GM21447 (cell line): ENCODE measurements at regions not wholly inside any gene's neighbourhood (a gene's known extent, or its start where the extent isn't known, plus 50 kb on each side); places are given as distances from the start of the nearest gene placed in this dataset.

ENCODE experiments used
- ATAC-seq: cut with Tn5 transposase; IDR thresholded peaks from one replicate; pipeline ENCODE4 v1.9.1; 2021; ENCODE audit not compliant: unreplicated experiment

- ATAC-seq = no peak
Observed at GRCh38 chr16:52896478-52897164, 156.1 kb downstream of the CHD9NB start.

- no peak for ATAC-seq
Observed at GRCh38 chr16:52874042-52874441, 178.7 kb downstream of the CHD9NB start.

GRCh38 chr16:52872731-52873130 lies 180.0 kb downstream of the CHD9NB start:
- ATAC-seq = no peak

- ATAC-seq = no peak
Observed at GRCh38 chr16:52871481-52871880, 181.2 kb downstream of the CHD9NB start.

- no peak for ATAC-seq
Observed at GRCh38 chr16:52869243-52869642, 183.5 kb downstream of the CHD9NB start.

- ATAC-seq = no peak
Observed at GRCh38 chr16:52863000-52863399, 189.7 kb downstream of the CHD9NB start.

DNA sequence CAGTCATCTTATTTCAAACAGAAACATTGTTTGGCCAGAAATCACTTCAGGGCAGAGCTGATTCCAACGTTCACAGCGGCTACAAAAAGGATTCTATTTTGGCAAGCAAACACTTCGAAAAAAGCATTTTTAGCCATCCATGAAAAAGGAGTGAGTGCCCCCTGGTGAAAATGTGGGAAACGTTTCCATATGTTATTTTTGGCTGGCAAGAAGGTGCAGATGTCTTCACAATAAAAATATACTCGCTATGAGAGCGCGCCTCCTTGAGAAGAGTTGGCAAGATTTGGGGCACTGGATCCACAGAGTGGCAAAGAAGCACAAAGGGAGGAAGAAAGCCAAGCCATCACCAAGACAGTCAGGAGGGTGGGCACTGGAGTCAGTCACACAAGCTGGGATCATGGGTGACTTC lies 191.1 kb downstream of the CHD9NB start:
- no peak for ATAC-seq

GRCh38 chr16:52855463-52855862 lies 197.2 kb downstream of the CHD9NB start:
- ATAC-seq = no peak

- no peak for ATAC-seq
Observed at GRCh38 chr16:52852978-52853377, 199.7 kb downstream of the CHD9NB start.

GRCh38 chr16:52851211-52851740 lies 201.4 kb downstream of the CHD9NB start:
- no peak for ATAC-seq

DNA sequence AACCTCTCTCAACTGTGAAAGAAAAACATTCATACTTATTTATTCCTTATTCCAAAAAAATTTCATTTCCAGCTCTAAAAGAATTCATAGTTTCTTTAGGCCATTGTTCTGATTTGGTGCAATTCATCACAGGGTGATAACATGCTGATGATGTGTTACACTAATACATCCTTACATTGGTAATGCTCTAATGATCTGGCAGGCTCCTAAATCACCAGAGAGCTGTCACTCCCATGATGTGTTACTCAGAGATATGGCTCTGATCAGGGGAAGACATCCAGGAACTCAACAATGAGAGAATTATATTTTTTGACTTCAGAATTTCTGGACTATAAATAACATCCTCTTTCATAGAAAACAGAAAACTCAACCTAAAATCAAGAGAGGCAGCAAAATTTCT lies 209.3 kb downstream of the CHD9NB start:
- no peak for ATAC-seq

DNA sequence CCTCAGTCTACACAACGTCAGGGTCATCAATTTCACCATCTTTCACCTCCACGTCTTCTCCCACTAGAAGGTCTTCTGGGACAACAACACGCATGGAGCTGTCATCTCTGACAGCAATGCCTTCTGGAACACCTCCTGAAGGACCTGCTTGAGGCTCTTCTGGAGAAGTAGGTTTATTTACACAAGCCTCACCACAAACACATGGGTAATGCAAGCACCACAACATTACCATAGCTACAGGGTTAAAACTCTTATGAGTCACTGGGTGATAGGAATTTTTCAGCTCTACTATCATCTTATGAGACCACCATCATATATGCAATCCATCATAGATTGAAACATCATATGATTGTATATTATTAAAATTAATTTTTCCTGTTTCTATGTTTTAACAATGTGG lies 215.4 kb downstream of the CHD9NB start:
- ATAC-seq = no peak

- no peak for ATAC-seq
Observed at GRCh38 chr16:52834736-52835465, 217.8 kb downstream of the CHD9NB start.

- ATAC-seq = no peak
Observed at GRCh38 chr16:52832771-52833170, 219.9 kb downstream of the CHD9NB start.

- ATAC-seq = no peak
Observed at GRCh38 chr16:52827456-52827855, 225.2 kb downstream of the CHD9NB start.

GRCh38 chr16:52825892-52826291 lies 226.8 kb downstream of the CHD9NB start:
- ATAC-seq = no peak

DNA sequence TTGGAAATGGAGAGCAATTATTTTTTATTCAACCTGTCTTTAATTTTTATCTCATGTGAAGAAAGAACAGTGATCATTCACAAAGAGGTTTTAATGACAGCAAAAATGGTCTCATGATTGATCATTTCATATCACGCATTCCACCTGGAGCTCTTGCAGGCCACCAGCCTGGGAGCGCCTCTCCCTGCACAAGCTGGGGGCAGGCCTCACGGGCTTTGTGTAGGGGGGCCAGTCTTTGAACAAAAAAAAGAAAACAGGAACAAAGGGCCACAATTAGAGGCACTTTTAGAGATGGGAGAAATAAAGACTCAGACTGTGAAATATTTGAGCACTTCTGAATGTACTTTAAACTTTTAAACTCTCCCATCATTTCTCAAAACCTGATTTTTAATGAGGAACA lies 232.9 kb downstream of the CHD9NB start:
- no peak for ATAC-seq

- no peak for ATAC-seq
Observed at GRCh38 chr16:52819405-52819804, 233.3 kb downstream of the CHD9NB start.

- ATAC-seq = no peak
Observed at GRCh38 chr16:52817696-52818095, 235.0 kb downstream of the CHD9NB start.

DNA sequence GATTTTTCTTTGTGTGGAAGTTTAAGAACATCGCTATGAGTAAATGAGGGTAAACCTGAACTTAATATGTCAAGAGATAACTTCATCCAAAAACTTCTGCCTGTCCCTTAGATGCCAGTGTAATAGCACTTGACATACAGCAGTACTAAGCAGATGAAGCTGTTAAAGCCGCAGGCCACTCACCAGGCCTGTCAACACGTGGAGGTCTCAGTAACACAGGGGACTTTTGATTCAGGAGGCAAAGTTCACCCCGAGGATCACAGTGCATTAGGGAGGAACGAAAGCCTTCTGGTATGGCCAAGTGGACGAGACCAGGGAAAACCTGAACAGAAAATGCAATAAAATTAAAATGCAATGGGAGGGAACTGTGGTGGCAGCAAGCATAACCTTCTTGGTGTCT lies 235.7 kb downstream of the CHD9NB start:
- ATAC-seq = no peak

DNA sequence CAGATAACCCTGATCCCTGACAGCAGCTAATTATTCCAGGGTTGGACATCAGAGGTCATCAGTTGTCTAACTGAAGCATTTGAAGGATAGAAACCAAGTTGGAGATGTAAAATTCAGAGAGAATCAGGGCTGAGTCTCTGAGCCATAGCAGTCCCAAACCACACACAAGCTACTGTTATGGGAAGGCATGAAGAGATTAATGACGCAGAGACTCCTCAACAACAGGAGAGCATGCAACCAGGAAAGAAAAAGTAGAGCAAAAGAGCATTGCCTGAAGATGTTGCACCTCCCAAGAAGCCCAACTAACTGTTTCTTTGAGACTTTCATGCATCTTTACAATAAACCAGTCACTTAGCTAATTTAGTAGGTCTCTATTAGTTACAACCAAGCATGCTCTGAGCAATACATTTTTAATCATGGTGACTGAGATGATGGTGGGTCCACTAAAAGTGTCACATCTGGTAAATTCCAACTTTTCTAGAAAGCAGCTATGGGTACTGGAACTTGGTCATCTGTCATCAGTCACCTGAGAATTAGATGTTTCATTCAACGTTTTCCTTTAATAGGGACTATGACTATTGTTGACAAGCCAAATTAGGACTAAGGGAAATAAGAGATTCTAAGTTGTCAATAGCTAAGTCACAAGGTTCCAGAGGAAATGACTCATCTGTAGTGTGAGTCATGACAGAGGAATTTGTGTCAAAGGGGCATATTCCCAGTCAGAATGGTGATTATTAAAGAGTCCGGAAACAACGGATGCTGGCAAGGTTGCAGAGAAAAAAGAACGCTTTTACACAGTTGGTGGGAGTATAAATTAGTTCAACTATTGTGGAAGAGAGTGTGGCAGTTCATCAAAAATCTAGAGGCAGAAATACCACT lies 239.8 kb downstream of the CHD9NB start:
- no peak for ATAC-seq
